OCI-LY3 (cell line): ENCODE measurements at regions not wholly inside any gene's neighbourhood (a gene's known extent, or its start where the extent isn't known, plus 50 kb on each side); places are given as distances from the start of the nearest gene placed in this dataset.

ENCODE experiments used
- H2AFZ ChIP-seq: fragments of 200-600, 300-600 bp; shearing (Covaris generic); 2 replicates; pipeline ENCODE4 v1.6.0; 2014; ENCODE audit warnings: antibody characterized with exemption, low read depth, low read length
- H3K27ac ChIP-seq: fragments of 200-600, 300-600 bp; sonication (generic); 2 replicates; pipeline ENCODE4 v1.5.1; 2014; ENCODE audit warnings: mild to moderate bottlenecking, low read length, moderate library complexity, mixed read lengths
- H3K27me3 ChIP-seq: fragments of 200-600, 300-600 bp; sonication (generic); 2 replicates; pipeline ENCODE4 v1.6.1; 2014; ENCODE audit warnings: low read depth, low read length, mixed read lengths
- H3K36me3 ChIP-seq: fragments of 200-600, 300-600 bp; sonication (generic); replicated peaks from 2 replicates; pipeline ENCODE3; 2014; ENCODE audit warnings: low read depth, low read length, mixed read lengths
- H3K4me1 ChIP-seq: fragments of 300-600, 200-600 bp; sonication (generic); 2 replicates; pipeline ENCODE4 v1.6.1; 2014; ENCODE audit warnings: low read length, mixed read lengths
- H3K4me2 ChIP-seq: fragments of 200-600, 300-600 bp; sonication (generic); 2 replicates; pipeline ENCODE4 v1.6.1; 2014; ENCODE audit warnings: low read length, mixed read lengths
- H3K4me3 ChIP-seq: fragments of 300-600, 200-600 bp; sonication (generic); 2 replicates; pipeline ENCODE4 v1.5.1; 2014; ENCODE audit warnings: antibody characterized with exemption, mild to moderate bottlenecking, low read length, moderate library complexity
- H3K79me2 ChIP-seq: fragments of 300-600, 200-600 bp; shearing (Covaris generic); 2 replicates; pipeline ENCODE4 v1.6.1; 2014; ENCODE audit warnings: mild to moderate bottlenecking, low read length, mixed read lengths
- H3K9ac ChIP-seq: fragments of 300-600, 200-600 bp; shearing (Covaris generic); 2 replicates; pipeline ENCODE4 v1.6.0; 2014; ENCODE audit warnings: mild to moderate bottlenecking, low read length, moderate library complexity
- H3K9me3 ChIP-seq: fragments of 200-600, 300-600 bp; shearing (Covaris generic); 2 replicates; pipeline ENCODE4 v1.6.1; 2014; ENCODE audit warnings: low read length, mixed read lengths; ENCODE audit not compliant: insufficient read depth
- H4K20me1 ChIP-seq: fragments of 200-600, 300-600 bp; sonication (generic); 2 replicates; pipeline ENCODE4 v1.6.1; 2016; ENCODE audit warnings: low read length, mixed read lengths; ENCODE audit not compliant: insufficient read depth
- CTCF ChIP-seq: fragments of 200-600, 300-600 bp; sonication (generic); IDR thresholded peaks from 2 replicates; pipeline ENCODE4 v1.5.1; 2014; ENCODE audit warnings: antibody characterized with exemption, low read length, low read depth
- EZH2phosphoT487 ChIP-seq: fragments of 200-600 bp; shearing (Covaris generic); IDR thresholded peaks from 2 replicates; pipeline ENCODE4 v1.6.1; 2018; ENCODE audit warnings: antibody characterized with exemption, mixed run types, low read depth

GRCh38 chr3:124442463-124442862 lies 287.8 kb upstream of the UMPS start:
- H3K27ac ChIP-seq, result no peak overlapping the region
- H2AFZ ChIP-seq, result no peak overlapping the region
- H4K20me1 ChIP-seq, result no peaks in the 10 kb centered on the region
- no peak overlapping the region for H3K4me3 ChIP-seq
- H3K9ac ChIP-seq, result no peak overlapping the region
- TF ChIP-seq EZH2phosphoT487, result no peak
- no peak for TF ChIP-seq CTCF
- H3K27me3 ChIP-seq, result peaks cover 45% of the 10 kb centered on the region
- no peak overlapping the region for H3K4me2 ChIP-seq
- H3K36me3 ChIP-seq, result no peaks in the 10 kb centered on the region
- H3K4me1 ChIP-seq, result no peaks in the 10 kb centered on the region
- no peaks in the 10 kb centered on the region for H3K79me2 ChIP-seq
- no peaks in the 10 kb centered on the region for H3K9me3 ChIP-seq

GRCh38 chr3:124443446-124443845 lies 286.8 kb upstream of the UMPS start:
- no peaks in the 10 kb centered on the region for H3K4me1 ChIP-seq
- no peaks in the 10 kb centered on the region for H3K36me3 ChIP-seq
- TF ChIP-seq CTCF, result no peak
- TF ChIP-seq EZH2phosphoT487, result no peak
- peaks cover 55% of the 10 kb centered on the region for H3K27me3 ChIP-seq
- no peak overlapping the region for H3K9ac ChIP-seq
- H4K20me1 ChIP-seq, result no peaks in the 10 kb centered on the region
- no peak overlapping the region for H3K4me3 ChIP-seq
- no peak overlapping the region for H3K27ac ChIP-seq
- no peak overlapping the region for H2AFZ ChIP-seq
- H3K79me2 ChIP-seq, result no peaks in the 10 kb centered on the region
- no peaks in the 10 kb centered on the region for H3K9me3 ChIP-seq
- H3K4me2 ChIP-seq, result no peak overlapping the region

- Histone ChIP-seq H3K79me2 (no peaks in the 10 kb centered on the region), H3K27me3 (peaks cover 62% of the 10 kb centered on the region), H2AFZ (no peak overlapping the region), H3K36me3 (no peaks in the 10 kb centered on the region), H3K9ac (no peak overlapping the region), H4K20me1 (no peaks in the 10 kb centered on the region), H3K9me3 (no peaks in the 10 kb centered on the region), H3K4me3 (no peak overlapping the region), H3K4me2 (no peak overlapping the region), H3K4me1 (no peaks in the 10 kb centered on the region), H3K27ac (no peak overlapping the region)
- no peak for TF ChIP-seq CTCF
- no peak for TF ChIP-seq EZH2phosphoT487
Observed at GRCh38 chr3:124444075-124444474, 286.2 kb upstream of the UMPS start.

GRCh38 chr3:124444896-124445295 lies 285.4 kb upstream of the UMPS start:
- Histone ChIP-seq H3K27ac (no peak overlapping the region), H3K4me3 (no peak overlapping the region), H3K9ac (no peak overlapping the region), H2AFZ (no peak overlapping the region), H3K9me3 (no peaks in the 10 kb centered on the region), H3K79me2 (no peaks in the 10 kb centered on the region), H3K36me3 (no peaks in the 10 kb centered on the region), H4K20me1 (no peaks in the 10 kb centered on the region), H3K27me3 (peaks cover 67% of the 10 kb centered on the region), H3K4me2 (no peak overlapping the region), H3K4me1 (peaks cover under 1% of the 10 kb centered on the region; the same call in 1 of the 2 replicates)
- TF ChIP-seq EZH2phosphoT487, result no peak
- TF ChIP-seq CTCF, result no peak
